Activated T-cell treated with anti-CD3 and anti-CD28 coated beads, Interleukin-2, amount 50 U/mL, for 72 hours (primary cell): ENCODE measurements at regions not wholly inside any gene's neighbourhood (a gene's known extent, or its start where the extent isn't known, plus 50 kb on each side); places are given as distances from the start of the nearest gene placed in this dataset.

ENCODE experiments used
- ATAC-seq, 2 donors: fragments of 150-1000 bp; cut with Tn5 transposase; replicated peaks in 1 of 2; 2 replicates each; pipeline ENCODE4 v1.10.0; 2021; ENCODE audit warnings: moderate library complexity in 2 of 2, mild to moderate bottlenecking in 1 of 2
- DNase-seq, 2 donors: peaks; one replicate each; pipeline ENCODE4 v3.0.0; 2021 to 2022; ENCODE audit warnings: mixed read lengths in 1 of 2
- H3K27ac Mint-ChIP-seq: one replicate; pipeline ENCODE4 v1.8.0; 2022; ENCODE audit warnings: mild to moderate bottlenecking, moderate library complexity, mixed read lengths
- H3K27me3 Mint-ChIP-seq: one replicate; pipeline ENCODE4 v1.8.0; 2022; ENCODE audit warnings: low read depth, mixed read lengths
- H3K36me3 Mint-ChIP-seq, 2 donors: one replicate each; pipeline ENCODE4 v1.8.0; 2022; ENCODE audit warnings: mixed read lengths in 2 of 2, mild to moderate bottlenecking in 1 of 2; ENCODE audit not compliant: insufficient read depth in 2 of 2
- H3K4me1 Mint-ChIP-seq: one replicate; pipeline ENCODE4 v1.8.0; 2022; ENCODE audit warnings: low read depth, mixed read lengths
- H3K4me3 Mint-ChIP-seq, 2 donors: one replicate each; pipeline ENCODE4 v1.8.0; 2022; ENCODE audit warnings: mild to moderate bottlenecking in 2 of 2, mixed read lengths in 2 of 2, moderate library complexity in 2 of 2
- H3K9me3 Mint-ChIP-seq, 2 donors: one replicate each; pipeline ENCODE4 v1.8.0; 2022; ENCODE audit warnings: mixed read lengths in 2 of 2

GRCh38 chr2:207413376-207413907 is 116.3 kb upstream of the CREB1 start:
- DNase-seq = no peak
- no peak overlapping the region for H3K27ac Mint-ChIP-seq
- peaks cover 3% of the 10 kb centered on the region for H3K4me1 Mint-ChIP-seq
- H3K4me3 Mint-ChIP-seq = no peak overlapping the region
- no peak for ATAC-seq
- peaks cover 7% of the 10 kb centered on the region for H3K27me3 Mint-ChIP-seq
- no peaks in the 10 kb centered on the region for H3K36me3 Mint-ChIP-seq
- H3K9me3 Mint-ChIP-seq = no peaks in the 10 kb centered on the region

GRCh38 chr2:207416111-207416510 is 113.7 kb upstream of the CREB1 start:
- DNase-seq (no peak), ATAC-seq (no peak)
- Mint-ChIP-seq H3K27ac (no peak overlapping the region), H3K4me1 (peaks cover 3% of the 10 kb centered on the region), H3K4me3 (no peak overlapping the region), H3K36me3 (no peaks in the 10 kb centered on the region), H3K27me3 (no peaks in the 10 kb centered on the region), H3K9me3 (no peaks in the 10 kb centered on the region)

- DNase-seq (no peak), ATAC-seq (no peak)
- H3K36me3 Mint-ChIP-seq = no peaks in the 10 kb centered on the region
- no peaks in the 10 kb centered on the region for H3K9me3 Mint-ChIP-seq
- no peak overlapping the region for H3K4me3 Mint-ChIP-seq
- peaks cover 3% of the 10 kb centered on the region for H3K4me1 Mint-ChIP-seq
- no peak overlapping the region for H3K27ac Mint-ChIP-seq
- H3K27me3 Mint-ChIP-seq = no peaks in the 10 kb centered on the region
Measured at GRCh38 chr2:207416900-207417299, 112.9 kb upstream of the CREB1 start.

GRCh38 chr2:207417301-207417718 is 112.5 kb upstream of the CREB1 start:
- H3K4me1 Mint-ChIP-seq = peaks cover 3% of the 10 kb centered on the region
- ATAC-seq (peak in 1 of 2 donors; percentile 75), DNase-seq (no peak)
- no peaks in the 10 kb centered on the region for H3K9me3 Mint-ChIP-seq
- H3K4me3 Mint-ChIP-seq = no peak overlapping the region
- H3K27ac Mint-ChIP-seq = no peak overlapping the region
- no peaks in the 10 kb centered on the region for H3K36me3 Mint-ChIP-seq
- no peaks in the 10 kb centered on the region for H3K27me3 Mint-ChIP-seq

- Mint-ChIP-seq H3K4me1 (peaks cover 3% of the 10 kb centered on the region), H3K36me3 (peaks cover 3 to 5% of the 10 kb centered on the region in 2 donors), H3K4me3 (no peak overlapping the region), H3K9me3 (peaks cover 4 to 6% of the 10 kb centered on the region in 2 donors), H3K27ac (no peak overlapping the region), H3K27me3 (no peaks in the 10 kb centered on the region)
- no peak for DNase-seq
- ATAC-seq = no peak
Measured at GRCh38 chr2:207418419-207418818, 111.3 kb upstream of the CREB1 start.

- peaks cover 6 to 8% of the 10 kb centered on the region in 2 donors for H3K9me3 Mint-ChIP-seq
- ATAC-seq (no peak), DNase-seq (no peak)
- peaks cover 11% of the 10 kb centered on the region for H3K4me1 Mint-ChIP-seq
- peaks cover 5 to 9% of the 10 kb centered on the region in 2 donors for H3K36me3 Mint-ChIP-seq
- H3K4me3 Mint-ChIP-seq = no peak overlapping the region
- no peaks in the 10 kb centered on the region for H3K27me3 Mint-ChIP-seq
- H3K27ac Mint-ChIP-seq = no peak overlapping the region
Measured at GRCh38 chr2:207419331-207419730, 110.4 kb upstream of the CREB1 start.

GRCh38 chr2:207421671-207422070 is 108.1 kb upstream of the CREB1 start:
- H3K9me3 Mint-ChIP-seq = peaks cover 6 to 8% of the 10 kb centered on the region in 2 donors
- peaks cover 11% of the 10 kb centered on the region for H3K4me1 Mint-ChIP-seq
- H3K27ac Mint-ChIP-seq = no peak overlapping the region
- peaks cover 5 to 9% of the 10 kb centered on the region in 2 donors for H3K36me3 Mint-ChIP-seq
- DNase-seq = no peak
- H3K4me3 Mint-ChIP-seq = no peak overlapping the region
- ATAC-seq = no peak
- H3K27me3 Mint-ChIP-seq = no peaks in the 10 kb centered on the region

- H3K9me3 Mint-ChIP-seq = peaks cover 6 to 8% of the 10 kb centered on the region in 2 donors
- ATAC-seq (no peak), DNase-seq (no peak)
- H3K27ac Mint-ChIP-seq = no peak overlapping the region
- peaks cover 5 to 9% of the 10 kb centered on the region in 2 donors for H3K36me3 Mint-ChIP-seq
- H3K4me1 Mint-ChIP-seq = peaks cover 9% of the 10 kb centered on the region
- no peak overlapping the region for H3K4me3 Mint-ChIP-seq
- H3K27me3 Mint-ChIP-seq = no peaks in the 10 kb centered on the region
Measured at GRCh38 chr2:207422380-207422779, 107.4 kb upstream of the CREB1 start.

GRCh38 chr2:207423886-207424285 is 105.9 kb upstream of the CREB1 start:
- Mint-ChIP-seq H3K36me3 (peaks cover 5 to 9% of the 10 kb centered on the region in 2 donors), H3K27me3 (no peaks in the 10 kb centered on the region), H3K4me3 (no peak overlapping the region), H3K4me1 (peaks cover 7% of the 10 kb centered on the region), H3K9me3 (peaks cover 6 to 8% of the 10 kb centered on the region in 2 donors), H3K27ac (peak overlapping the region; percentile 92)
- ATAC-seq (peak; percentile 98 to 99), DNase-seq (peak; percentile 67)

- H3K36me3 Mint-ChIP-seq = peaks cover 5 to 8% of the 10 kb centered on the region in 2 donors
Measured at GRCh38 chr2:207427986-207428385, 101.8 kb upstream of the CREB1 start.

GRCh38 chr2:207428573-207428972 is 101.2 kb upstream of the CREB1 start:
- no peak for ATAC-seq
- Mint-ChIP-seq H3K27me3 (no peaks in the 10 kb centered on the region), H3K4me3 (no peak overlapping the region), H3K4me1 (peaks cover 7% of the 10 kb centered on the region), H3K27ac (no peak overlapping the region), H3K9me3 (peaks cover 0 to 2% of the 10 kb centered on the region in 2 donors), H3K36me3 (peaks cover 2% of the 10 kb centered on the region in 2 donors)
- DNase-seq = no peak

More at GRCh38 chr2:207427986-207428385, 101.8 kb upstream of the CREB1 start:
- DNase-seq (no peak), ATAC-seq (no peak)
- Mint-ChIP-seq H3K9me3 (peaks cover 4 to 8% of the 10 kb centered on the region in 2 donors), H3K27me3 (no peaks in the 10 kb centered on the region), H3K27ac (no peak overlapping the region), H3K4me1 (peaks cover 7% of the 10 kb centered on the region), H3K4me3 (no peak overlapping the region)

- no peaks in the 10 kb centered on the region for H3K36me3 Mint-ChIP-seq
- H3K4me1 Mint-ChIP-seq = no peaks in the 10 kb centered on the region
- no peak overlapping the region for H3K27ac Mint-ChIP-seq
- ATAC-seq (no peak), DNase-seq (no peak)
- H3K4me3 Mint-ChIP-seq = no peak overlapping the region
- peaks cover 0 to 2% of the 10 kb centered on the region in 2 donors for H3K9me3 Mint-ChIP-seq
- H3K27me3 Mint-ChIP-seq = peaks cover 10% of the 10 kb centered on the region
Measured at GRCh38 chr2:207432453-207432852, 97.3 kb upstream of the CREB1 start.

- ATAC-seq = no peak
- Mint-ChIP-seq H3K36me3 (no peaks in the 10 kb centered on the region), H3K27ac (no peak overlapping the region), H3K4me1 (no peaks in the 10 kb centered on the region), H3K27me3 (peaks cover 10% of the 10 kb centered on the region), H3K9me3 (peaks cover 0 to 2% of the 10 kb centered on the region in 2 donors), H3K4me3 (no peak overlapping the region)
- no peak for DNase-seq
Measured at GRCh38 chr2:207434306-207434705, 95.5 kb upstream of the CREB1 start.

GRCh38 chr2:207434899-207435465 is 94.8 kb upstream of the CREB1 start:
- Mint-ChIP-seq H3K9me3 (peaks cover 0 to 2% of the 10 kb centered on the region in 2 donors), H3K27ac (no peak overlapping the region), H3K36me3 (no peaks in the 10 kb centered on the region), H3K27me3 (peaks cover 10% of the 10 kb centered on the region), H3K4me3 (no peak overlapping the region), H3K4me1 (no peaks in the 10 kb centered on the region)
- DNase-seq (no peak), ATAC-seq (no peak)
